ENCODE measurements at regions not wholly inside any gene's neighbourhood (a gene's known extent, or its start where the extent isn't known, plus 50 kb on each side); places are given as distances from the start of the nearest gene placed in this dataset.
A peak's percentile ranks its signal among the peaks of the same experiment; 100 is the strongest.

DNA sequence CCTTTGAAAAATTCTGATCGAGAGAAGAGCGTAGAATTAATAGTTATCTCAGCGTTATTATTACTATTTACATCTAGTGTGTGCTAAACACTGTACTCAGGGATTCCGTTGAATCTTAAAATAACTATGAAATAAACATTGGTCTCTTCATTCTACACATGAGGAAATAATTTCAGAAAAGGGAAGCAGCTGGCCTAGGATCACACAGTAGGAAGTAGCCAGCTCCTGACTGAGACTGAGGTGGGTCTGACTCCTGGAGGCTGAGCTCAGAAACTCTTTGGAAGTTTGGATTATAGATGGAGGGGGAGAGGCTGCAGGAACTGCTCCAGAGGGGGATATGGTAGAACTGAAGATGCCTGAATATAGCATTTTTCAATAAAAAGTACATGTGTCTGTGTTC, 183.9 kb upstream of the WDR11 start:
- H2AFZ ChIP-seq (ENCODE audit: low read length, unreplicated experiment) = no peak overlapping the region
- no peak overlapping the region for H3K27ac ChIP-seq (ENCODE audit: low read depth, low read length)
- H3K27me3 ChIP-seq (ENCODE audit: insufficient read depth, low read length) = no peaks in the 10 kb centered on the region
- H3K4me3 ChIP-seq (ENCODE audit: low read depth, low read length) = no peak overlapping the region
- H3K4me1 ChIP-seq (ENCODE audit: control insufficient read depth, insufficient read depth, low read length, unreplicated experiment) = no peaks in the 10 kb centered on the region
- H3K79me2 ChIP-seq (ENCODE audit: control insufficient read depth, insufficient read depth, low read length, unreplicated experiment) = no peaks in the 10 kb centered on the region
- H3K36me3 ChIP-seq (ENCODE audit: insufficient read depth, low read length) = no peaks in the 10 kb centered on the region

DNA sequence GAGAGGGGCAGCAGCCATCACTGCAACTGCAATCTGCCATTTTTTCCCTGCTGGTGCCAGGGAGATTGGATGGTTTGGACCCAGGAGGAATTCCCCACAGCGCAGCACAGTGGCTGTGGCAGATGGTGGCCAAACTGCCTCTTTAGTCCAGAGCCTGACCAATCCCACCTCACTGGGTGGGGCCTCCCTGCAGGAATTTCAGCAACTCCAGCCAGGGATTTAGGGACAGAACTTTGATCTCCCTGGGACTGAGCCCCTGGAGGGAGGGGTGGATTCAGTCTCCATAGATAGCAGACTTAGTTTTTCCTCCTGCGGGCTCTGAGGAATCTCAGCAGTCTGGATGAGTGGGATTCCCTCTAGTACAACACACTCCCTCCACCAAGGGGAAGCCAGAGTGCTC, 179.7 kb upstream of the WDR11 start:
- Histone ChIP-seq H3K27me3 (ENCODE audit: insufficient read depth, low read length) (no peaks in the 10 kb centered on the region), H3K4me3 (ENCODE audit: low read depth, low read length) (no peak overlapping the region), H2AFZ (ENCODE audit: low read length, unreplicated experiment) (no peak overlapping the region), H3K79me2 (ENCODE audit: control insufficient read depth, insufficient read depth, low read length, unreplicated experiment) (no peaks in the 10 kb centered on the region), H3K27ac (ENCODE audit: low read depth, low read length) (no peak overlapping the region), H3K4me1 (ENCODE audit: control insufficient read depth, insufficient read depth, low read length, unreplicated experiment) (no peaks in the 10 kb centered on the region), H3K36me3 (ENCODE audit: insufficient read depth, low read length) (no peaks in the 10 kb centered on the region)

GRCh38 chr10:120683454-120683853, 167.7 kb upstream of the WDR11 start:
- Histone ChIP-seq H3K36me3 (ENCODE audit: insufficient read depth, low read length) (no peaks in the 10 kb centered on the region), H3K27me3 (ENCODE audit: insufficient read depth, low read length) (no peaks in the 10 kb centered on the region), H3K79me2 (ENCODE audit: control insufficient read depth, insufficient read depth, low read length, unreplicated experiment) (no peaks in the 10 kb centered on the region), H3K4me1 (ENCODE audit: control insufficient read depth, insufficient read depth, low read length, unreplicated experiment) (no peaks in the 10 kb centered on the region), H3K4me3 (ENCODE audit: low read depth, low read length) (no peak overlapping the region), H3K27ac (ENCODE audit: low read depth, low read length) (no peak overlapping the region), H2AFZ (ENCODE audit: low read length, unreplicated experiment) (no peak overlapping the region)

- H3K36me3 ChIP-seq (ENCODE audit: insufficient read depth, low read length) = no peaks in the 10 kb centered on the region
- no peak overlapping the region for H3K4me3 ChIP-seq (ENCODE audit: low read depth, low read length)
- H2AFZ ChIP-seq (ENCODE audit: low read length, unreplicated experiment) = no peak overlapping the region
- no peak overlapping the region for H3K27ac ChIP-seq (ENCODE audit: low read depth, low read length)
- no peaks in the 10 kb centered on the region for H3K27me3 ChIP-seq (ENCODE audit: insufficient read depth, low read length)
- no peaks in the 10 kb centered on the region for H3K4me1 ChIP-seq (ENCODE audit: control insufficient read depth, insufficient read depth, low read length, unreplicated experiment)
- no peaks in the 10 kb centered on the region for H3K79me2 ChIP-seq (ENCODE audit: control insufficient read depth, insufficient read depth, low read length, unreplicated experiment)
These were observed 166.9 kb upstream of the WDR11 start for GRCh38 chr10:120684226-120684625.

DNA sequence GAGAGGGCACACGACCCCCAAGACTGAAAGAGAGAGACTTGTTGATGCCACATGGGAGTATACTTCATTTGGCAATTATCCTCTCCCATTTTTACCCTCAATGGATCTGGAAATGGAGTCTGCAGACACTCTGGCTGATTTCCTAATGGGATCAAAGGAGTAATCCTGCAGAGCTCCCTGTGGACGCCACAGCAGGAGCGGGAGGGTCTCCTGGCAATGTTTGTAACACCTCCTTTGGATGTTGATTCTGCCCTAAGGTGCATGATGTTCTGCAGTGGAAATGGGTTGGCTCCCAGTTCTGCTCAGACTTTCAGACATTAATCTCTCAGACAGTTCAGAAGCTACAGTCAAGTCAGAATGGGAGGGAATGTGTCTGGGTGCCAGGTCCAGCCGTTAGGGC, 166.0 kb upstream of the WDR11 start:
- Histone ChIP-seq H3K27ac (ENCODE audit: low read depth, low read length) (no peak overlapping the region), H3K4me1 (ENCODE audit: control insufficient read depth, insufficient read depth, low read length, unreplicated experiment) (no peaks in the 10 kb centered on the region), H3K79me2 (ENCODE audit: control insufficient read depth, insufficient read depth, low read length, unreplicated experiment) (no peaks in the 10 kb centered on the region), H3K4me3 (ENCODE audit: low read depth, low read length) (no peak overlapping the region), H3K27me3 (ENCODE audit: insufficient read depth, low read length) (no peaks in the 10 kb centered on the region), H2AFZ (ENCODE audit: low read length, unreplicated experiment) (no peak overlapping the region), H3K36me3 (ENCODE audit: insufficient read depth, low read length) (no peaks in the 10 kb centered on the region)

GRCh38 chr10:120688928-120689327, 162.2 kb upstream of the WDR11 start:
- Histone ChIP-seq H2AFZ (ENCODE audit: low read length, unreplicated experiment) (no peak overlapping the region), H3K27ac (ENCODE audit: low read depth, low read length) (no peak overlapping the region), H3K79me2 (ENCODE audit: control insufficient read depth, insufficient read depth, low read length, unreplicated experiment) (no peaks in the 10 kb centered on the region), H3K27me3 (ENCODE audit: insufficient read depth, low read length) (no peaks in the 10 kb centered on the region), H3K4me3 (ENCODE audit: low read depth, low read length) (no peak overlapping the region), H3K36me3 (ENCODE audit: insufficient read depth, low read length) (no peaks in the 10 kb centered on the region), H3K4me1 (ENCODE audit: control insufficient read depth, insufficient read depth, low read length, unreplicated experiment) (no peaks in the 10 kb centered on the region)

- Histone ChIP-seq H2AFZ (ENCODE audit: low read length, unreplicated experiment) (no peak overlapping the region), H3K27ac (ENCODE audit: low read depth, low read length) (no peak overlapping the region), H3K36me3 (ENCODE audit: insufficient read depth, low read length) (no peaks in the 10 kb centered on the region), H3K4me1 (ENCODE audit: control insufficient read depth, insufficient read depth, low read length, unreplicated experiment) (no peaks in the 10 kb centered on the region), H3K27me3 (ENCODE audit: insufficient read depth, low read length) (no peaks in the 10 kb centered on the region), H3K79me2 (ENCODE audit: control insufficient read depth, insufficient read depth, low read length, unreplicated experiment) (no peaks in the 10 kb centered on the region), H3K4me3 (ENCODE audit: low read depth, low read length) (no peak overlapping the region)
These were observed 161.2 kb upstream of the WDR11 start for GRCh38 chr10:120689777-120690529.

DNA sequence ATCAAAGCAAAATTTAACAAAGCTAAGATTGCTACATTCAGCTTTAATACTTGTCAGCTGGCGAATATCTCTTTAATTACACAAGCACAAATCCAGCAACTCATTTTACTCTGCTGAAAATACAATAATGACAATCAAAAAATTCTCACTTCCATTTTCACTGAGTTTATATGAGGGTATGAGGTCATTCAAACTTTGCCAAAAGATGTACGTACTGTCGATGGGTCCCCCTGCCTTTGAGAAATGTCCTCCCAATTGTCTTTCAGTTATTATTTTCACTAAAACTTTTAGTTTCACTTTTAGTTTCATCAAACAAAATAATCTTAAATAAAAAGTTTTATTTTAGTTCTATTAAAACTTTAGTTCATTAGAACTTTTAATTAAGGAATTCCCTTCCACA, 159.5 kb upstream of the WDR11 start:
- no peaks in the 10 kb centered on the region for H3K36me3 ChIP-seq (ENCODE audit: insufficient read depth, low read length)
- no peaks in the 10 kb centered on the region for H3K79me2 ChIP-seq (ENCODE audit: control insufficient read depth, insufficient read depth, low read length, unreplicated experiment)
- H3K27ac ChIP-seq (ENCODE audit: low read depth, low read length) = no peak overlapping the region
- H2AFZ ChIP-seq (ENCODE audit: low read length, unreplicated experiment) = no peak overlapping the region
- H3K27me3 ChIP-seq (ENCODE audit: insufficient read depth, low read length) = no peaks in the 10 kb centered on the region
- peak overlapping the region; percentile 72 for H3K4me3 ChIP-seq (ENCODE audit: low read depth, low read length)
- no peaks in the 10 kb centered on the region for H3K4me1 ChIP-seq (ENCODE audit: control insufficient read depth, insufficient read depth, low read length, unreplicated experiment)

DNA sequence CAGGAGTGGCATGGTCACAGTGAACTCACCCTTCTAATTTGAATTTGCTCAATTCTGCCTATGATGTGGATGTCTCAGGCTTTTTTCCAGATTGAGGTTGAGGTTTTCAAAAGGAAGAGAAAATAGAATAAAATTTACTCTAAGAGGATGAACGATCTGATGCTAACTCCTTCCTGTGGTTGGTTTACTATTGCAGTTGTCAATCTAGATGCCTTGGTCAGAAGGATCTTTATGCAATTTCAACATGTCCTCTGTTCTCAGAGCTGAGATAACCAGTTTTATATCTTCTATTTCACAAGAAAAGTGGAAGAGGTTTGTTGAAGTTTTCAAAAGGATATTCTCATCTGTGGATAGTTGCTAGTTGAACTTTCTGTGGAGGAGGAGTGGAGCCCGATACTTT, 150.7 kb upstream of the WDR11 start:
- Histone ChIP-seq H2AFZ (ENCODE audit: low read length, unreplicated experiment) (no peak overlapping the region), H3K4me3 (ENCODE audit: low read depth, low read length) (no peak overlapping the region), H3K4me1 (ENCODE audit: control insufficient read depth, insufficient read depth, low read length, unreplicated experiment) (no peaks in the 10 kb centered on the region), H3K27me3 (ENCODE audit: insufficient read depth, low read length) (peaks cover 2% of the 10 kb centered on the region; the same call in 1 of the 2 replicates), H3K79me2 (ENCODE audit: control insufficient read depth, insufficient read depth, low read length, unreplicated experiment) (no peaks in the 10 kb centered on the region), H3K27ac (ENCODE audit: low read depth, low read length) (no peak overlapping the region), H3K36me3 (ENCODE audit: insufficient read depth, low read length) (no peaks in the 10 kb centered on the region)

DNA sequence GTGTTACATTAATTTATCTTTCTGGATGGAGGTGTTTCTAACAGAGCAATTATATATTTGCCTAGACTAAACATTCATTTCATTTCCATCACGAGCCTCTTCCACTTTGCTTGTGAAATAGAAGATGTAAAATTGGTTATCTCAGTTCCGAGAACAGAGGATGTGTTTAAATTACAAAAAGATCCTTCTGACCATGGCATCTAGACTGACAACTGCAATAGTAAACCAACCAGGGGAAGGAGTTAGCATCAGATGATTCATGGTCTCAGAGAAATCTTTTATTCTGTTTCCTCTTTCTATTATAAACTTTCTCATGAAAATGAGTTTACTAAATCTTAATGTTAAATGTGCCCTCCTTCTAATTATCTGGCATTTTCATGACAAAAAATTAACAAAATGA, 149.8 kb upstream of the WDR11 start:
- H3K36me3 ChIP-seq (ENCODE audit: insufficient read depth, low read length) = no peaks in the 10 kb centered on the region
- H3K79me2 ChIP-seq (ENCODE audit: control insufficient read depth, insufficient read depth, low read length, unreplicated experiment) = no peaks in the 10 kb centered on the region
- H2AFZ ChIP-seq (ENCODE audit: low read length, unreplicated experiment) = no peak overlapping the region
- no peak overlapping the region for H3K4me3 ChIP-seq (ENCODE audit: low read depth, low read length)
- no peak overlapping the region for H3K27ac ChIP-seq (ENCODE audit: low read depth, low read length)
- peaks cover 5% of the 10 kb centered on the region; the same call in 1 of the 2 replicates for H3K27me3 ChIP-seq (ENCODE audit: insufficient read depth, low read length)
- H3K4me1 ChIP-seq (ENCODE audit: control insufficient read depth, insufficient read depth, low read length, unreplicated experiment) = no peaks in the 10 kb centered on the region

GRCh38 chr10:120702032-120702431, 149.1 kb upstream of the WDR11 start:
- H3K27ac ChIP-seq (ENCODE audit: low read depth, low read length) = no peak overlapping the region

More at GRCh38 chr10:120702032-120702431, 149.1 kb upstream of the WDR11 start:
- Histone ChIP-seq H3K79me2 (ENCODE audit: control insufficient read depth, insufficient read depth, low read length, unreplicated experiment) (no peaks in the 10 kb centered on the region), H3K4me3 (ENCODE audit: low read depth, low read length) (no peak overlapping the region), H3K36me3 (ENCODE audit: insufficient read depth, low read length) (no peaks in the 10 kb centered on the region), H3K4me1 (ENCODE audit: control insufficient read depth, insufficient read depth, low read length, unreplicated experiment) (no peaks in the 10 kb centered on the region), H2AFZ (ENCODE audit: low read length, unreplicated experiment) (no peak overlapping the region), H3K27me3 (ENCODE audit: insufficient read depth, low read length) (peaks cover 5% of the 10 kb centered on the region; the same call in 1 of the 2 replicates)
